ENCODE measurements at regions not wholly inside any gene's neighbourhood (a gene's known extent, or its start where the extent isn't known, plus 50 kb on each side); places are given as distances from the start of the nearest gene placed in this dataset.

DNA sequence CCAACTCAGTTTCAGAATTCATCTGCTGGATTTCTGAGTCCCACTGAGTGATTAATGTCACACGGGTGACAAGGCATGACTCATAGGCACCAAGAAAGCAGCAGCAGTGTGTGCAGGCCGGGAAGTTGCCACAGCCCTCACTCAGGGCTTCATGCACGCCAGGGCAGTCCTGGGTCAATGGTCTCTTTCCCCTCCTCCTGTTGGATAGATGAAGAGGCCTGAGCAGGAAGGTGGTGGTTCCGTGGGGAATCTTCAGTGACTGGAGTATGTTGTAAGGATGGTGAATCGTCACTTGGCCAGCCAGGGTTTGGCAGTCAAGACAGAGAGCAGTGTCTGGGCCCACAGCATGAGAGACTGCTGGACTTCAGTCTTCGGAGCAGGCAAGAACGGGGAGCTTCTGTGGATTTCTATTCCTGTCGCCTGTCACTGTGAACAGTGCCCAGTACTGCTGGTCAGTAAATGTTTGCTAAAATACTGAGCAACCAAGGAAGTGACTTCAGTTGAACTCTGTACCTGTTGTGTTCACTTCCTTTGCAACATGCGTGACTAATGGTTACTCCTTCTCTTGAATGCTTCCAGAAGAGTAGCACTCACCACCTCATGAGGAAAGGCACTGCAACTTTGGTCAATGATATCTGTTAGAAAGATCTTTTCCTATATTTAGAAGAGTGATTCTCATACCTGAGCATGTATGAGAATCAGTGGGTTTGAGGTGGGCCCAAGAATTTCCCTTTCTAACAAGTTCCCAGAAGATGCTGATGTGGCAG, 62.0 kb upstream of the CD93 start:
- WGBS (ENCODE audit: insufficient coverage, insufficient replicate concordance, low lambda C conversion rate, missing lambda C conversion rate), result 34% methylated on average over 9 of the region's 9 CpGs
- H3K36me3 ChIP-seq (ENCODE audit: control insufficient read depth in 2 of 2, insufficient read depth in 2 of 2, low read length in 1 of 2), result no peaks in the 10 kb centered on the region
- H3K27me3 ChIP-seq (replicated peaks in 1 of 2; ENCODE audit: control insufficient read depth in 2 of 2, insufficient read depth in 2 of 2, low read length in 1 of 2), result no peaks in the 10 kb centered on the region
- H3K79me2 ChIP-seq (ENCODE audit: control insufficient read depth, insufficient read depth, low read length), result no peaks in the 10 kb centered on the region
- peak overlapping the region; percentile 79 for H3K4me2 ChIP-seq (ENCODE audit: control insufficient read depth, insufficient read depth)
- DNase-seq (ENCODE audit: low read depth, low spot score) (peak; percentile 74), FAIRE-seq (peak; percentile 87), ATAC-seq (peak; percentile 84)
- peak overlapping the region; percentile 68 for H3K27ac ChIP-seq (ENCODE audit: control insufficient read depth, insufficient read depth)
- peak overlapping the region; percentile 25 for H2AFZ ChIP-seq (ENCODE audit: control insufficient read depth, low read depth, low read length)
- intact Hi-C loops (cut with micrococcal nuclease; ENCODE audit: unreplicated experiment) (no loop called here), in situ Hi-C loops (cut with MboI) (no loop called here)
- H3K4me3 ChIP-seq, result no peak overlapping the region
- ChIA-PET SMC1A (ENCODE audit: uncharacterized antibody, unreplicated experiment) (interaction anchor here (0.7 to 7.1 kb wide), 9 partner anchors 12 to 87 kb away, joined by 3 to 58 read pairs (median 5); no protein-coding TSS in a partner anchor), CTCF (interaction anchor here (1.0 to 1.5 kb wide), 3 partner anchors 32 to 69 kb away, joined by 3 to 5 read pairs (median 4); no protein-coding TSS in a partner anchor), RAD21 (ENCODE audit: unreplicated experiment) (interaction anchor here (0.8 to 3.1 kb wide), 5 partner anchors 10 to 83 kb away, joined by 3 to 12 read pairs (median 11); no protein-coding TSS in a partner anchor), POLR2A (interaction anchor here (0.6 to 2.1 kb wide), 4 partner anchors 12 to 32 kb away, joined by 3 to 6 read pairs (median 4); no protein-coding TSS in a partner anchor)
- H3K9ac ChIP-seq (ENCODE audit: control insufficient read depth, insufficient read depth, low read length), result peak overlapping the region; percentile 32; the same call in 1 of the 2 replicates
- BruUV-seq (replicated peaks), result no TSS peak
- H4K20me1 ChIP-seq (ENCODE audit: control insufficient read depth, insufficient read depth), result no peaks in the 10 kb centered on the region
- no peaks in the 10 kb centered on the region for H3K9me3 ChIP-seq (replicated peaks; ENCODE audit: control insufficient read depth, insufficient read depth, low read length)
- H3K4me1 ChIP-seq (ENCODE audit: control insufficient read depth, insufficient read depth, low read length), result peaks cover 30% of the 10 kb centered on the region
- peak; percentile 66 for TF ChIP-seq POLR2A (IDR thresholded peaks at IDR 0.05; ENCODE audit: low read depth, low read length)
- 0 out of 2 replicates have a peak, but pooled peaks have one; percentile 30 for TF ChIP-seq ZNF592 (IDR thresholded peaks at IDR 0.05)
- no peak for TF ChIP-seq STAT1 (conservative IDR thresholded peaks at IDR 0.05)
- no peak for TF ChIP-seq PAX8 (IDR thresholded peaks at IDR 0.05)
- TF ChIP-seq EZH2 (IDR thresholded peaks at IDR 0.05; ENCODE audit: borderline replicate concordance, control insufficient read depth, low read depth, low read length), result no peak
- TF ChIP-seq NR2C2 (IDR thresholded peaks at IDR 0.05; ENCODE audit: borderline replicate concordance, control insufficient read depth, insufficient read length, low read depth), result no peak
- TF ChIP-seq GATAD2B (conservative IDR thresholded peaks at IDR 0.05; ENCODE audit: low read depth), result no peak
- TF ChIP-seq, protein P1, sequence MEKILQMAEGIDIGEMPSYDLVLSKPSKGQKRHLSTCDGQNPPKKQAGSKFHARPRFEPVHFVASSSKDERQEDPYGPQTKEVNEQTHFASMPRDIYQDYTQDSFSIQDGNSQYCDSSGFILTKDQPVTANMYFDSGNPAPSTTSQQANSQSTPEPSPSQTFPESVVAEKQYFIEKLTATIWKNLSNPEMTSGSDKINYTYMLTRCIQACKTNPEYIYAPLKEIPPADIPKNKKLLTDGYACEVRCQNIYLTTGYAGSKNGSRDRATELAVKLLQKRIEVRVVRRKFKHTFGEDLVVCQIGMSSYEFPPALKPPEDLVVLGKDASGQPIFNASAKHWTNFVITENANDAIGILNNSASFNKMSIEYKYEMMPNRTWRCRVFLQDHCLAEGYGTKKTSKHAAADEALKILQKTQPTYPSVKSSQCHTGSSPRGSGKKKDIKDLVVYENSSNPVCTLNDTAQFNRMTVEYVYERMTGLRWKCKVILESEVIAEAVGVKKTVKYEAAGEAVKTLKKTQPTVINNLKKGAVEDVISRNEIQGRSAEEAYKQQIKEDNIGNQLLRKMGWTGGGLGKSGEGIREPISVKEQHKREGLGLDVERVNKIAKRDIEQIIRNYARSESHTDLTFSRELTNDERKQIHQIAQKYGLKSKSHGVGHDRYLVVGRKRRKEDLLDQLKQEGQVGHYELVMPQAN (conservative IDR thresholded peaks at IDR 0.05), result no peak
- no peak for TF ChIP-seq CBX5 (IDR thresholded peaks at IDR 0.05; ENCODE audit: low read depth)
- TF ChIP-seq, protein P2, sequence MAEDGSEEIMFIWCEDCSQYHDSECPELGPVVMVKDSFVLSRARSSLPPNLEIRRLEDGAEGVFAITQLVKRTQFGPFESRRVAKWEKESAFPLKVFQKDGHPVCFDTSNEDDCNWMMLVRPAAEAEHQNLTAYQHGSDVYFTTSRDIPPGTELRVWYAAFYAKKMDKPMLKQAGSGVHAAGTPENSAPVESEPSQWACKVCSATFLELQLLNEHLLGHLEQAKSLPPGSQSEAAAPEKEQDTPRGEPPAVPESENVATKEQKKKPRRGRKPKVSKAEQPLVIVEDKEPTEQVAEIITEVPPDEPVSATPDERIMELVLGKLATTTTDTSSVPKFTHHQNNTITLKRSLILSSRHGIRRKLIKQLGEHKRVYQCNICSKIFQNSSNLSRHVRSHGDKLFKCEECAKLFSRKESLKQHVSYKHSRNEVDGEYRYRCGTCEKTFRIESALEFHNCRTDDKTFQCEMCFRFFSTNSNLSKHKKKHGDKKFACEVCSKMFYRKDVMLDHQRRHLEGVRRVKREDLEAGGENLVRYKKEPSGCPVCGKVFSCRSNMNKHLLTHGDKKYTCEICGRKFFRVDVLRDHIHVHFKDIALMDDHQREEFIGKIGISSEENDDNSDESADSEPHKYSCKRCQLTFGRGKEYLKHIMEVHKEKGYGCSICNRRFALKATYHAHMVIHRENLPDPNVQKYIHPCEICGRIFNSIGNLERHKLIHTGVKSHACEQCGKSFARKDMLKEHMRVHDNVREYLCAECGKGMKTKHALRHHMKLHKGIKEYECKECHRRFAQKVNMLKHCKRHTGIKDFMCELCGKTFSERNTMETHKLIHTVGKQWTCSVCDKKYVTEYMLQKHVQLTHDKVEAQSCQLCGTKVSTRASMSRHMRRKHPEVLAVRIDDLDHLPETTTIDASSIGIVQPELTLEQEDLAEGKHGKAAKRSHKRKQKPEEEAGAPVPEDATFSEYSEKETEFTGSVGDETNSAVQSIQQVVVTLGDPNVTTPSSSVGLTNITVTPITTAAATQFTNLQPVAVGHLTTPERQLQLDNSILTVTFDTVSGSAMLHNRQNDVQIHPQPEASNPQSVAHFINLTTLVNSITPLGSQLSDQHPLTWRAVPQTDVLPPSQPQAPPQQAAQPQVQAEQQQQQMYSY (CRISPR knock-in tag; IDR thresholded peaks at IDR 0.05), result no peak

Measured in GM12878 (cell line).